CD14-positive monocyte (primary cell): ENCODE measurements at regions not wholly inside any gene's neighbourhood (a gene's known extent, or its start where the extent isn't known, plus 50 kb on each side); places are given as distances from the start of the nearest gene placed in this dataset.

Experiments used
- DNase-seq, 3 donors: peaks; one replicate each; pipeline ENCODE4 v3.0.0-alpha.2; 2011 to 2022
- H2AFZ ChIP-seq: 2 replicates; pipeline ENCODE4 v1.6.0; 2012; ENCODE audit warnings: mild to moderate bottlenecking, low read depth, low read length, inconsistent platforms; ENCODE audit not compliant: insufficient read depth, poor library complexity, severe bottlenecking
- H3K27ac ChIP-seq, 2 donors: 1 replicate in 1 of 2; 2 replicates in 1 of 2; pipeline ENCODE4 v1.5.1; 2012 to 2013; ENCODE audit warnings: low read length in 2 of 2, control low read depth in 1 of 2, inconsistent platforms in 1 of 2, low read depth in 1 of 2, mild to moderate bottlenecking in 1 of 2
- H3K27me3 ChIP-seq, 2 donors: one replicate each; pipeline versions ENCODE4 v1.6.0 to v1.6.1; 2011 to 2013; ENCODE audit warnings: low read length in 2 of 2; ENCODE audit not compliant: control insufficient read depth in 2 of 2, insufficient read depth in 2 of 2
- H3K36me3 ChIP-seq, 2 donors: replicated peaks in 1 of 2; 1 replicate in 1 of 2; 2 replicates in 1 of 2; pipeline versions ENCODE4 v1.5.1 to v1.6.1; 2012 to 2013; ENCODE audit warnings: low read length in 2 of 2, control low read depth in 1 of 2, inconsistent platforms in 1 of 2, mild to moderate bottlenecking in 1 of 2; ENCODE audit not compliant: insufficient read depth in 2 of 2, control insufficient read depth in 1 of 2
- H3K4me1 ChIP-seq, 2 donors: 1 replicate in 1 of 2; 2 replicates in 1 of 2; pipeline versions ENCODE4 v1.5.1 to v1.6.1; 2012 to 2013; ENCODE audit warnings: low read length in 2 of 2, control low read depth in 1 of 2, inconsistent platforms in 1 of 2, mild to moderate bottlenecking in 1 of 2, moderate library complexity in 1 of 2; ENCODE audit not compliant: insufficient read depth in 2 of 2, control insufficient read depth in 1 of 2
- H3K4me2 ChIP-seq: replicated peaks from 2 replicates; pipeline ENCODE3; 2012; ENCODE audit warnings: low read length, moderate library complexity, mild to moderate bottlenecking; ENCODE audit not compliant: poor library complexity, severe bottlenecking; ENCODE audit errors: extremely low read depth
- H3K4me3 ChIP-seq, 3 experiments: fragments of 200-600 bp in 1 of 3; sonication (generic) in 1 of 3; replicated peaks in 1 of 3; 1 replicate in 2 of 3; 2 replicates in 1 of 3; pipeline ENCODE4 v1.5.1; 2011 to 2013; ENCODE audit warnings: low read length in 3 of 3, mild to moderate bottlenecking in 3 of 3, control low read depth in 2 of 3, low read depth in 2 of 3, inconsistent platforms in 1 of 3, moderate library complexity in 1 of 3
- H3K79me2 ChIP-seq: 2 replicates; pipeline ENCODE4 v1.6.0; 2012; ENCODE audit warnings: mild to moderate bottlenecking, control low read depth, inconsistent platforms, low read length, moderate library complexity; ENCODE audit not compliant: insufficient read depth
- H3K9ac ChIP-seq: 2 replicates; pipeline ENCODE4 v1.6.0; 2017; ENCODE audit warnings: low read length, mild to moderate bottlenecking; ENCODE audit not compliant: insufficient read depth, poor library complexity, severe bottlenecking
- H3K9me3 ChIP-seq, 2 donors: replicated peaks in 1 of 2; 1 replicate in 1 of 2; 2 replicates in 1 of 2; pipeline versions ENCODE4 v1.5.1 to v1.6.1; 2012 to 2013; ENCODE audit warnings: low read length in 2 of 2, control low read depth in 1 of 2; ENCODE audit not compliant: control insufficient read depth in 1 of 2, insufficient read depth in 1 of 2
- H4K20me1 ChIP-seq: 2 replicates; pipeline ENCODE4 v1.6.0; 2012; ENCODE audit warnings: mild to moderate bottlenecking, low read length, control low read depth, moderate library complexity; ENCODE audit not compliant: insufficient read depth
- H3K27ac Mint-ChIP-seq, 7 donors: one replicate each; pipeline ENCODE4 v1.8.0; 2020; ENCODE audit warnings: mild to moderate bottlenecking in 7 of 7, mixed read lengths in 7 of 7, moderate library complexity in 6 of 7, inconsistent platforms in 2 of 7
- H3K27me3 Mint-ChIP-seq, 3 donors: one replicate each; pipeline ENCODE4 v1.8.0; 2021 to 2022; ENCODE audit warnings: low read depth in 3 of 3, mild to moderate bottlenecking in 3 of 3, mixed read lengths in 3 of 3, moderate library complexity in 3 of 3, inconsistent platforms in 1 of 3
- H3K36me3 Mint-ChIP-seq, 2 donors: one replicate each; pipeline ENCODE4 v1.8.0; 2020; ENCODE audit warnings: mixed read lengths in 2 of 2, inconsistent platforms in 1 of 2, mild to moderate bottlenecking in 1 of 2
- H3K4me1 Mint-ChIP-seq: one replicate; pipeline ENCODE4 v1.8.0; 2020; ENCODE audit warnings: mild to moderate bottlenecking, mixed read lengths
- H3K4me3 Mint-ChIP-seq, 2 donors: one replicate each; pipeline ENCODE4 v1.8.0; 2020; ENCODE audit warnings: mild to moderate bottlenecking in 2 of 2, mixed read lengths in 2 of 2, moderate library complexity in 1 of 2
- H3K9me3 Mint-ChIP-seq, 7 donors: one replicate each; pipeline ENCODE4 v1.8.0; 2020 to 2022; ENCODE audit warnings: mixed read lengths in 7 of 7, mild to moderate bottlenecking in 6 of 7, moderate library complexity in 6 of 7, inconsistent platforms in 2 of 7
- WGBS: methylation state at CpG from one replicate; pipeline ENCODE4 v1.1.5; 2013; ENCODE audit warnings: missing lambda C conversion rate; ENCODE audit not compliant: insufficient coverage; 5-methylcytosine and 5-hydroxymethylcytosine counted together
- intact Hi-C, 2 donors: fragments of 100-400 bp; cut with micrococcal nuclease; formaldehyde crosslinking; loops; one replicate each; pipeline versions ENCODE4 v1.15.0 to v1.15.1; 2023
- TF ChIP-seq, protein P1 (sequence below): fragments of 200-600 bp; IDR thresholded peaks from one replicate; pipeline ENCODE4 v1.8.0; 2022; ENCODE audit warnings: antibody characterized with exemption, mild to moderate bottlenecking

DNA sequence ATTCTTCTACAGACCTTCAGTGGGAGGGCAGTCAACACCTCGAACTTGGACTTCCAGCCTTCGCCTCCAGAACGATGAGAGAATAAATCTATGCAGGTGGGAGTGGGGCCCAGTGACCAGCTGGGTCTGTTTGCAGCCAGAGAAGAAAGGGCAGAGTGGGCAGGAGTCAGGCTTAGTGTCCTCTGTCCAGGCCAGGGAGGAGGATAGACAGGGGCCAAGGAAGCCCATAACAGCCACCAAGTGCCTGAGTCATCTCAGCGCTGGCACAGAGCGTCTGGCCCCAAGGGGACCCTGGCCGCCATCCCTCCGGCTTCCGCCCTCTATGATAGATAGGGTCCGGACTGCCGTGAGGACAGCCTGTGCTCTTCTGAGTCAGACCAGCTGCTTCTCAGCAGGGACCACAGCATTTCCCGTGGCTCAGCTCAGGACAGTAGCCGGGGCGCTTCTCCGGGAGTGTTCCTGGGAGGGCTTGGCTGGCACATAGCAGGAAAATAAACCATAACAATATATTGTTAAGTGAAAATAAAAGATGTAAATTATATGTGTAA is 133.1 kb upstream of the C1orf174 start:
- no peaks in the 10 kb centered on the region for H3K4me1 Mint-ChIP-seq
- Histone ChIP-seq H3K4me2 (no peak overlapping the region), H3K27me3 (no peaks in the 10 kb centered on the region), H3K9ac (no peak overlapping the region), H4K20me1 (no peaks in the 10 kb centered on the region), H3K4me3 (no peak overlapping the region), H3K79me2 (no peaks in the 10 kb centered on the region), H3K9me3 (no peaks in the 10 kb centered on the region), H3K36me3 (no peaks in the 10 kb centered on the region), H2AFZ (no peak overlapping the region), H3K27ac (no peak overlapping the region), H3K4me1 (no peaks in the 10 kb centered on the region)
- peaks cover 2 to 22% (median 7%) of the 10 kb centered on the region in 7 donors for H3K9me3 Mint-ChIP-seq
- no peak overlapping the region for H3K4me3 Mint-ChIP-seq
- TF ChIP-seq, protein P1, sequence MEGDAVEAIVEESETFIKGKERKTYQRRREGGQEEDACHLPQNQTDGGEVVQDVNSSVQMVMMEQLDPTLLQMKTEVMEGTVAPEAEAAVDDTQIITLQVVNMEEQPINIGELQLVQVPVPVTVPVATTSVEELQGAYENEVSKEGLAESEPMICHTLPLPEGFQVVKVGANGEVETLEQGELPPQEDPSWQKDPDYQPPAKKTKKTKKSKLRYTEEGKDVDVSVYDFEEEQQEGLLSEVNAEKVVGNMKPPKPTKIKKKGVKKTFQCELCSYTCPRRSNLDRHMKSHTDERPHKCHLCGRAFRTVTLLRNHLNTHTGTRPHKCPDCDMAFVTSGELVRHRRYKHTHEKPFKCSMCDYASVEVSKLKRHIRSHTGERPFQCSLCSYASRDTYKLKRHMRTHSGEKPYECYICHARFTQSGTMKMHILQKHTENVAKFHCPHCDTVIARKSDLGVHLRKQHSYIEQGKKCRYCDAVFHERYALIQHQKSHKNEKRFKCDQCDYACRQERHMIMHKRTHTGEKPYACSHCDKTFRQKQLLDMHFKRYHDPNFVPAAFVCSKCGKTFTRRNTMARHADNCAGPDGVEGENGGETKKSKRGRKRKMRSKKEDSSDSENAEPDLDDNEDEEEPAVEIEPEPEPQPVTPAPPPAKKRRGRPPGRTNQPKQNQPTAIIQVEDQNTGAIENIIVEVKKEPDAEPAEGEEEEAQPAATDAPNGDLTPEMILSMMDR, result no peak
- 82% methylated on average over 10 of the region's 14 CpGs for WGBS
- peaks cover 0 to 4% (median 2%) of the 10 kb centered on the region in 3 donors for H3K27me3 Mint-ChIP-seq
- intact Hi-C loops, result no loop called here
- H3K36me3 Mint-ChIP-seq, result no peaks in the 10 kb centered on the region
- H3K27ac Mint-ChIP-seq, result no peak overlapping the region
- DNase-seq, result no peak

- Mint-ChIP-seq H3K9me3 (peaks cover 2 to 20% (median 7%) of the 10 kb centered on the region in 7 donors), H3K36me3 (no peaks in the 10 kb centered on the region), H3K4me1 (no peaks in the 10 kb centered on the region), H3K27ac (no peak overlapping the region), H3K27me3 (peaks cover 0 to 2% (median 2%) of the 10 kb centered on the region in 3 donors), H3K4me3 (no peak overlapping the region)
- Histone ChIP-seq H3K4me3 (no peak overlapping the region), H4K20me1 (no peaks in the 10 kb centered on the region), H3K4me1 (no peaks in the 10 kb centered on the region), H3K9ac (no peak overlapping the region), H2AFZ (no peak overlapping the region), H3K27ac (no peak overlapping the region), H3K36me3 (no peaks in the 10 kb centered on the region), H3K27me3 (no peaks in the 10 kb centered on the region), H3K4me2 (no peak overlapping the region), H3K9me3 (no peaks in the 10 kb centered on the region), H3K79me2 (no peaks in the 10 kb centered on the region)
- 59% methylated on average over 5 of the region's 8 CpGs for WGBS
- intact Hi-C loops, result no loop called here
- no peak for DNase-seq
- TF ChIP-seq, protein P1, result no peak
Measured at GRCh38 chr1:4033713-4034112, 133.6 kb upstream of the C1orf174 start.
